ENCODE measurements at regions not wholly inside any gene's neighbourhood (a gene's known extent, or its start where the extent isn't known, plus 50 kb on each side); places are given as distances from the start of the nearest gene placed in this dataset.
"Not testable (repeated sequence)": the region's sequence is repeated elsewhere in the genome, so short reads cannot be mapped to it uniquely, and the experiment has no call there.

- no peak for DNase-seq
Measured at GRCh38 chr3:76206346-76206745, 421.0 kb upstream of the ZNF717 start.

- DNase-seq = no peak
Measured at GRCh38 chr3:76212679-76213078, 427.3 kb upstream of the ZNF717 start.

- DNase-seq = no peak
Measured at GRCh38 chr3:76222201-76222600, 436.9 kb upstream of the ZNF717 start.

- DNase-seq = no peak
Measured at GRCh38 chr3:76231258-76231657, 445.9 kb upstream of the ZNF717 start.

- no peak for DNase-seq
Measured at GRCh38 chr3:76242886-76243753, 457.8 kb upstream of the ZNF717 start.

- no peak for DNase-seq
Measured at GRCh38 chr3:76245073-76245472, 459.7 kb upstream of the ZNF717 start.

GRCh38 chr3:76245622-76246021 lies 460.3 kb upstream of the ZNF717 start:
- DNase-seq = no peak

GRCh38 chr3:76264496-76264895 lies 479.1 kb upstream of the ZNF717 start:
- DNase-seq = no peak

- DNase-seq = no peak
Measured at GRCh38 chr3:76264911-76265310, 479.6 kb upstream of the ZNF717 start.

GRCh38 chr3:76266511-76266910 lies 481.2 kb upstream of the ZNF717 start:
- DNase-seq = no peak

GRCh38 chr3:76267851-76268380 lies 482.6 kb upstream of the ZNF717 start:
- DNase-seq = no peak

GRCh38 chr3:76293856-76294255 lies 508.5 kb upstream of the ZNF717 start:
- DNase-seq = no peak

GRCh38 chr3:76300746-76301145 lies 515.4 kb upstream of the ZNF717 start:
- DNase-seq = no peak

GRCh38 chr3:76307556-76307955 lies 522.2 kb upstream of the ZNF717 start:
- no peak for DNase-seq

GRCh38 chr3:76308541-76308940 lies 523.2 kb upstream of the ZNF717 start:
- no peak for DNase-seq

- DNase-seq = no peak
Measured at GRCh38 chr3:76310089-76310488, 524.7 kb upstream of the ZNF717 start.

GRCh38 chr3:76310667-76311066 lies 525.3 kb upstream of the ZNF717 start:
- no peak for DNase-seq

- no peak for DNase-seq
Measured at GRCh38 chr3:76311941-76312340, 526.6 kb upstream of the ZNF717 start.

- not testable (repeated sequence) for DNase-seq
Measured at GRCh38 chr3:76315906-76316305, 530.6 kb upstream of the ZNF717 start.

- DNase-seq = no peak
Measured at GRCh38 chr3:76321614-76322013, 536.3 kb upstream of the ZNF717 start.

GRCh38 chr3:76324101-76324500 lies 538.8 kb upstream of the ZNF717 start:
- no peak for DNase-seq

- DNase-seq = no peak
Measured at GRCh38 chr3:76345878-76346277, 560.5 kb upstream of the ZNF717 start.

GRCh38 chr3:76346690-76347089 lies 561.3 kb upstream of the ZNF717 start:
- no peak for DNase-seq

- no peak for DNase-seq
Measured at GRCh38 chr3:76349715-76350480, 564.5 kb upstream of the ZNF717 start.

All from NCI-H1694 treated with DMSO at 0.1 percent for 48 hours (cell line).